Peyer's patch (tissue), 4 donors: ENCODE measurements at regions not wholly inside any gene's neighbourhood (a gene's known extent, or its start where the extent isn't known, plus 50 kb on each side); places are given as distances from the start of the nearest gene placed in this dataset.

Source experiments
- CTCF ChIP-seq, 6 experiments: fragments of 450-650 bp in 4 of 6; fragments of 200-600 bp in 2 of 6; sonication (generic) in 1 of 6; IDR thresholded peaks; one replicate each; pipeline ENCODE4 v1.5.1; 2017 to 2019; ENCODE audit warnings: antibody characterized with exemption in 6 of 6, mild to moderate bottlenecking in 3 of 6, moderate library complexity in 1 of 6
- POLR2A ChIP-seq, 2 donors: fragments of 450-650 bp; IDR thresholded peaks; one replicate each; pipeline ENCODE4 v1.5.1; 2017; ENCODE audit warnings: antibody characterized with exemption in 2 of 2, mild to moderate bottlenecking in 2 of 2, moderate library complexity in 2 of 2

- TF ChIP-seq CTCF (IDR thresholded peaks at IDR 0.05) (no peak), POLR2A (IDR thresholded peaks at IDR 0.05) (no peak)
Measured at GRCh38 chr20:22916021-22916842, 118.9 kb upstream of the SSTR4 start.
